Inflammatory macrophage treated with lipopolysaccharide for 1 hour (primary cell): ENCODE measurements at regions not wholly inside any gene's neighbourhood (a gene's known extent, or its start where the extent isn't known, plus 50 kb on each side); places are given as distances from the start of the nearest gene placed in this dataset.
A peak's percentile ranks its signal among the peaks of the same experiment; 100 is the strongest.

Source experiments
- DNase-seq, 2 donors: peaks; one replicate each; pipeline ENCODE4 v3.0.0-alpha.2; 2020 to 2022

GRCh38 chr4:37000281-37000680 lies 244.3 kb upstream of the NWD2 start:
- DNase-seq: no peak

GRCh38 chr4:37001688-37002436 lies 242.7 kb upstream of the NWD2 start:
- no peak for DNase-seq

DNA sequence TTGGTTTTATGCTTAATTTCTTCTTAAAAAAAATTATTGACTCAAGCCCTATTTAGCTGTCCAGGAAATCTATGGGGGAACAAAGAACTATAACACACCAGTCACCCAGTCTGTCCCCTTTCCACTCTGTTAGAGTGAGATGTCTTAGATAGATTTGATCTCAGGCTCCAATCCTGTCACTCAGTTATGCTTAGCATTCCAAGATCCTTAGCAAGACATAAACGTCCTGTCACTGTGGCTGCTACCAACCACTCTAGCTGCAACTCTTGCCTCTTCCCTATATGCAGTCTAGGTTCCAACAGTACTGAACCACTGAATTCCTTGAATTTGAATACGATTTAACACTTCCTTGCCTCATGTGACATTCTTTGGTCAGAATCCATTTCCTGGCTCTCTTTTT lies 241.9 kb upstream of the NWD2 start:
- no peak for DNase-seq

DNA sequence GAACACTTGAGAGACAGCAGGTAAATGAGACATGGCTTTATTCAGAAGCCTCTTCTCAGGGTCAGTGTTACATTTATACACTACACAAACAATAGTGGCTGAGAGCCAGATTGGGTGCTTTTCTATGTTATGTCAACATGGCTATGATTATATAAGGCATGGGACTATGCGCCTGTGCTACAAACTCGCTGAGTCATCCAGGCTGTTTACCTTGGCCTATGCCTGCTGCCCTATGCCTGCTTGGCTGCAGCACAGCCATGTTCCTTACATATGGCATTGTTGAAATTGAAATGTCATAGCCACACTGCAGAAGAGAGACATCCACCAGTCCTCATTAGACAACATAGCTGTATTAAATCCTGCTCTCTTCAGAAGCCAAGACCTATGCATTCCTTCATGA lies 236.3 kb upstream of the NWD2 start:
- DNase-seq: no peak

- no peak for DNase-seq
Observed at GRCh38 chr4:37014584-37014983, 230.0 kb upstream of the NWD2 start.

DNA sequence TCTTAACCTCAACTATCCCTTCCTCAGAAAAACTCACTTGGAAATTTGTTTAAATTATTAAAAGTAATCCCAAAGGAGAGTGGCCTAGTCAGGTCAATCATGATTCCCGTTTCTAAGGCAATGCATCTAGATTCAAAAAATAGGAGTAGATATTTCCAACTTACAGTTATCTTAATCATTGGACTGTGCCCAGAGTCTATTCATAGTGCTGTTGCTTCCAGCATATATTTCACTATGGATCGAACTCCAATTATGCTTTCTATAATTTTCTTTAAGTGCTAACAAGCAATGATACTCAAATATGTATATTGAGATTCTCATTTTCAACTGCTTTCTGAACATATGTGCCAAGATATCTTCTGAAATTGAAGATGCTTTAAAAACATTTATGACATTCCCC lies 229.2 kb upstream of the NWD2 start:
- no peak for DNase-seq

- DNase-seq: no peak
Observed at GRCh38 chr4:37023504-37023903, 221.0 kb upstream of the NWD2 start.

DNA sequence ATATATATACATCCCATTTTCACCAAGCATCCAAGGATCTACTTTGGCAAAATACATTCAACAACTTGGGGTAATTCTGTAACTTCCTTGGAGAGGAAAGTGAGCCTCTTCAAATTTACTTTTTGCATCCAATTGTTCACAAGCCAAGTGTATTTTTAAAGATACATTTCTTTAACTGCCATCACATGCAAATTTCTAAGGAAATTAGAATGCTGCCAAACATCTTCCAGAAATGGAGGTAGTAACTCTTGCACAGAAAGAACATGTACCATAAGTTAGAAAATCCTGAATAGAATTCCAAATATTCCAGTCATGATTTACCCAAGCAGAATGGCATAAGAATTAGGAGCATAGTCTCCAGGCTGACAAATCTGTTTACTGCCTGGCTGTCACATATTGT lies 220.5 kb upstream of the NWD2 start:
- no peak for DNase-seq

DNA sequence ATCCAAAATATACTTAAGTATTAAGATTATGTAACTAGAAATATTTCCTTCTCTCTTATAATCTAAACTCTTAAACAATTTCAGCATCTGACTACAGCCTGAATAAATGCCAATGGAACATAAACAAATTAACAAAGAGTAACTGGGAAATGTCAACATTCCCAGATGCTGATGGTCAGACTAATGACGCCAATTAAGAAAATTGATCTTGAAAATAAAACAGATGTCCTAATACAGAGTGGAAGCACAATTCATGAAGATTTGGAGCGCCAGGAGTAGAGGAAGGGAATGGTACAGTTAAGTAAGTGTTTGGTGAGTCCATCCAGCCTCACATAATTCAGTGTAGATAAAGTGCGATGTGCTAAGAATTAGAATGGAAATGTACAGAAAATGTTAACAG lies 203.7 kb upstream of the NWD2 start:
- no peak for DNase-seq

DNA sequence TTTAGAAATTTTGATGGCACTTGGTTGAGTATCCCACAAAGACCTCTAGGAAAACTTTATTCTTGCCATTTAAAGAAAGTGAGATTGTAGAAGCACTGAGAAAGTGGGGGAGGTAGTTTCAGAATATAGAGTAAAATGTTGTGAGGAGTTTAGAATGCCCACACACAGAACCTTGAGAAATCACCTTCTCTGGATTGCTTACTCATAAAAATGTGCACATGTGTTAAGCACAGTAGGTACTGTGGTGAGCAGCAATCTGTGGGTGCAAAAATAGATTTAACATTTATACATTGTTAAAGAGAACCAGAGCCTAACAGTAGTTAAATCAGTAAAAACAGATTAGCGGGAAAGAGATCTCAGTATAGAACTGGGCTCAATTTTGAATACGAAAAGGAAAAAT lies 201.2 kb upstream of the NWD2 start:
- no peak for DNase-seq

DNA sequence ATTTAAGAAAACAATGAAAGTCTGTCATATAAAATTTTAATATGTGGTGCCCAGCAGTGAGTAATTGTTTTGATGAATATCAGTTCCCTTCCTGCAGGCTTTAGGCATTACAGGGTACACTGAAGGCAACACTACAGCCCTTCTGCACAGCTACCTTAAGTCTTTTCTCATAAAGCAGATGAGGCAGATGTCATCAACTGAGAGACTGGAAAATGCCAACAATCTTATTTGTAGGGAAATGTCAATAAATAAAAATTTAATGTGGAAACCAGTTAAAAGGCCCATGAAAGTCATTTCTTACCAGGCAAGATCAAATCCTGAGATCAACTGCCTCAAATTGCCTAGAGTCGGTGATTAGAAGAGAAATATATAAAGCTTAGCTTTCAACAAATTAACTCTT lies 193.4 kb upstream of the NWD2 start:
- no peak for DNase-seq

DNA sequence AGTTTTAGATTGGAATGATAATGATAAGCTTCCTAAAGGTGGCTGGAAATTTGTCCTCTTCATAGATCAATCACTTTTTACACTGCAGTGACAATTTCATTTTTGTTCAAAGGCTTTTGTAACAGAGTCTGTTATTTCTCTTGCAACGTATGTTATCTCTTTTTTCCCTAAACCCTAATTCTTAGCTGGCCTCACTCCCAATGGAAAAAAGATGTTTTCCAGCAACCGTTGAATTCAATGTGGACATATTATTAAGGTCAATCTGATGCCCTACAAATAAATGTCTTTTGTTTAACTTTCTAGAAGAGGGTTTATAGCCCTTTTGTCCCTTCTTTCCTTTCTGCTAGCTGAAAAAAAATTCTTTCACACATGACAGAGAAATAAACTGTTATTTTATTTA lies 192.7 kb upstream of the NWD2 start:
- DNase-seq: no peak

- no peak for DNase-seq
Observed at GRCh38 chr4:37054531-37055077, 189.9 kb upstream of the NWD2 start.

GRCh38 chr4:37058826-37059225 lies 185.7 kb upstream of the NWD2 start:
- no peak for DNase-seq

- DNase-seq: no peak
Observed at GRCh38 chr4:37066159-37066558, 178.4 kb upstream of the NWD2 start.

- DNase-seq: peak in 1 of 2 donors; percentile 27
Observed at GRCh38 chr4:37068580-37068979, 176.0 kb upstream of the NWD2 start.

DNA sequence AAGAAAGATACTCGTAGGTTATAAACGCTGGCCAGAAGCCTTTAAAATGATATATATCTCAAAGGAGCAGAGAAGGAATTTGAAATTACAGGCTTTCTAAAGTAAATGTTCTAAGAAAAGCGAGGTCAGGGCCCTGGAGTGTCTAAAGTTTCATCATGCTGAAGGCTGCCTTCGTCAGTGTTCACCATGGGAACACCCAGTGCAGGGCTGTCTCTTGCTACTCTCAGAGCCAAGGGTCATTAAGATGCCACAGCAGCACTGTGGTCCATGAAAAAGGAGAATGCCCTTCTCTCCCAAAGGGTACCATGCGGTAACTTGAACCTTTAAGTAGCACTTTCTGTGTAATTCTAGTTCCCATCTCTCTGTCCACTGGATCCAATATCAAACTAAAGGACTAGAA lies 174.5 kb upstream of the NWD2 start:
- no peak for DNase-seq

DNA sequence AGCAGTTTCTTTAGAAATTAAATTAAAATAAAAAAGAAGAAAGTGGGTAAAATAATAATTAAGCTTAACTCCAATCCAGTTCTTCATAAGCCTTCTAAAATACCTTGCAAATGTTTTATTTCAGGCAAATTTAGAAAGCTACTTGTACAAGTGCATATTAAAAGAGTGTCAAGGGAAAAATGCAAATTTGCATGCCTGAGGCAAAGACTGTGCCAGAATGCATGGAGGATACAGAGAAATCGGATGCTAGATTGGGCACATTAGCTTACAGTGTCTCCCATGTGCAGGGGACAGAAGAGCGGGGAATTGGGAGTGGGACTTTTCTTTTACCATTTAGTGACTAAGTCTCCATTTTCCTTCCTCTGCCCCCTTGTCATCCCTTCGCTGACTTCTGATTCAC lies 173.0 kb upstream of the NWD2 start:
- DNase-seq: no peak

GRCh38 chr4:37073226-37073840 lies 171.2 kb upstream of the NWD2 start:
- DNase-seq: peak; percentile 18 to 27

GRCh38 chr4:37082912-37083311 lies 161.6 kb upstream of the NWD2 start:
- no peak for DNase-seq

- no peak for DNase-seq
Observed at GRCh38 chr4:37095925-37096324, 148.6 kb upstream of the NWD2 start.

DNA sequence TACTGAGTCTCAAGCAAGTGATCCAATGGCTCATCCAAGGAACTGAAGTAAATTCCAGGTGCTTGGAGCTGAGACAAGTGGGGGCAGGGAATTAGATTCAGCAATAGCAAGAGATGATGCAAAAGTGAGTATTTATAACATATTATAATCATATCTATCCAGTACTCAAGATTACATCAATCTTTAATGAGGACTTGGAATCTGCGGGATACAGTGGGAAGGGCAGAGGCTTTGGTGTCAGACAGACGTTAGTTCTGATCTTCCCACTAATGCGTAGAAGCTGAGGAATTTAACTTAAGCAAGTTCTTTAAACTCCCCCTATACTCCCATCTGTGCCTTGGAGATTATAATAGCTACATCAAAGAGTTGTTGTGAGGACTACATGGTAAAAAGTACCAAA lies 143.4 kb upstream of the NWD2 start:
- no peak for DNase-seq

GRCh38 chr4:37101686-37102085 lies 142.9 kb upstream of the NWD2 start:
- no peak for DNase-seq

GRCh38 chr4:37109756-37110155 lies 134.8 kb upstream of the NWD2 start:
- no peak for DNase-seq

DNA sequence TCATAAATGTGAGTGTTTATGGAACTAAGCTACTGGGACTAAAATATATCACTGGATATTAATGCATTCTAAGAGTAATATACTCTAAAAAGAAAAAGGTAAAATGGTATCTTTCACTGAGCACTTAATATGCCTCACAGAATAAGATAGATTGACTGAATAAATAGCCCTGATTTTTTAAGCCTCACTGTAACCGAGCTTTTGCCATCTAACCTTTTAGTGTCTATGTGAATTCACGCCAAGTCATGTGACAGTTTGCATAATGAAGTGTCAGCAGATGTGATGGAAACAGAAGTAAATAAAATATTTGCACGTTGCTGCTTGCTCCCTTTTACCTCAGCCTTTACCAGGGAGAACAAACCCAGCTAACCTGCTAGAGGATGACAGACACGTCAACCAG lies 119.7 kb upstream of the NWD2 start:
- no peak for DNase-seq
